SK-N-SH treated with all-trans-retinoic acid at 6 μM for 48 hours (cell line): ENCODE measurements at regions not wholly inside any gene's neighbourhood (a gene's known extent, or its start where the extent isn't known, plus 50 kb on each side); places are given as distances from the start of the nearest gene placed in this dataset.

Experiments used
- ATAC-seq: fragments of 200-7000 bp; cut with Tn5 transposase; 3 replicates; pipeline ENCODE4 v1.9.1; 2020; ENCODE audit warnings: mild to moderate bottlenecking, moderate library complexity
- ARNTL ChIP-seq: fragments of 450-650 bp; formaldehyde crosslinking; IDR thresholded peaks from 2 replicates; pipeline ENCODE4 v1.5.0; 2020; ENCODE audit warnings: low read depth, mild to moderate bottlenecking, moderate library complexity, borderline replicate concordance
- BACH2 ChIP-seq: fragments of 250-450 bp; sonication (Bioruptor Pico); IDR thresholded peaks from 2 replicates; pipeline ENCODE4 v1.9.0; 2021; ENCODE audit warnings: mild to moderate bottlenecking, borderline replicate concordance
- CSDC2 ChIP-seq: fragments of 250-450 bp; sonication (Bioruptor Pico); IDR thresholded peaks from 2 replicates; pipeline ENCODE4 v1.5.0; 2020; ENCODE audit warnings: mild to moderate bottlenecking, moderate library complexity
- ESRRG ChIP-seq: fragments of 250-450 bp; sonication (Bioruptor Pico); IDR thresholded peaks from 2 replicates; pipeline ENCODE4 v1.6.1; 2021; ENCODE audit warnings: mild to moderate bottlenecking
- ISL1 ChIP-seq: fragments of 250-450 bp; sonication (Bioruptor Pico); IDR thresholded peaks from 2 replicates; pipeline ENCODE4 v2.1.2; 2022; ENCODE audit warnings: mild to moderate bottlenecking, moderate library complexity
- OSR1 ChIP-seq: fragments of 250-450 bp; sonication (Bioruptor Pico); IDR thresholded peaks from 2 replicates; pipeline ENCODE4 v1.8.0; 2022; ENCODE audit warnings: moderate library complexity, mild to moderate bottlenecking, inconsistent platforms
- PPARA ChIP-seq: fragments of 250-450 bp; sonication (Bioruptor Pico); IDR thresholded peaks from 2 replicates; pipeline ENCODE4 v1.5.0; 2020; ENCODE audit warnings: mild to moderate bottlenecking, borderline replicate concordance
- RARB ChIP-seq: fragments of 250-450 bp; sonication (Bioruptor Pico); IDR thresholded peaks from 2 replicates; pipeline ENCODE4 v1.8.0; 2021; ENCODE audit warnings: mild to moderate bottlenecking, moderate library complexity
- SNAI2 ChIP-seq: fragments of 250-450 bp; sonication (Bioruptor Pico); IDR thresholded peaks from 2 replicates; pipeline ENCODE4 v1.5.0; 2020; ENCODE audit warnings: mild to moderate bottlenecking, moderate library complexity
- TCF4 ChIP-seq: fragments of 250-450 bp; sonication (Bioruptor Pico); IDR thresholded peaks from 2 replicates; pipeline ENCODE4 v1.8.0; 2021; ENCODE audit warnings: mild to moderate bottlenecking, moderate library complexity, borderline replicate concordance
- TOX ChIP-seq: fragments of 250-450 bp; sonication (Bioruptor Pico); IDR thresholded peaks from 2 replicates; pipeline ENCODE4 v1.8.0; 2021; ENCODE audit warnings: mild to moderate bottlenecking, moderate library complexity, borderline replicate concordance
- ZC3H10 ChIP-seq: fragments of 250-450 bp; sonication (Bioruptor Pico); IDR thresholded peaks from 2 replicates; pipeline ENCODE4 v1.5.1; 2021; ENCODE audit warnings: mild to moderate bottlenecking, moderate library complexity
- ZFP3 ChIP-seq: fragments of 250-450 bp; sonication (Bioruptor Pico); IDR thresholded peaks from 2 replicates; pipeline ENCODE4 v1.5.0; 2020; ENCODE audit warnings: mild to moderate bottlenecking, moderate library complexity
- ZFP30 ChIP-seq: fragments of 450-650 bp; formaldehyde crosslinking; IDR thresholded peaks from 2 replicates; pipeline ENCODE4 v1.5.0; 2022; ENCODE audit warnings: mild to moderate bottlenecking, moderate library complexity
- ZNF565 ChIP-seq: fragments of 450-650 bp; formaldehyde crosslinking; conservative IDR thresholded peaks from 2 replicates; pipeline ENCODE4 v1.5.0; 2020; ENCODE audit warnings: low read depth, mild to moderate bottlenecking, moderate library complexity
- ZNF70 ChIP-seq: fragments of 450-650 bp; formaldehyde crosslinking; IDR thresholded peaks from 2 replicates; pipeline ENCODE4 v1.5.0; 2020; ENCODE audit warnings: mild to moderate bottlenecking, moderate library complexity
- ZNF8 ChIP-seq: fragments of 450-650 bp; formaldehyde crosslinking; IDR thresholded peaks from 2 replicates; pipeline ENCODE4 v1.5.0; 2020; ENCODE audit warnings: mild to moderate bottlenecking, moderate library complexity
- TF ChIP-seq, protein P1 (sequence below): fragments of 250-450 bp; sonication (Bioruptor Pico); IDR thresholded peaks from 2 replicates; pipeline ENCODE4 v1.8.0; 2020; ENCODE audit warnings: mild to moderate bottlenecking, moderate library complexity, borderline replicate concordance
- TF ChIP-seq, protein P2 (sequence below): fragments of 250-450 bp; sonication (Bioruptor Pico); IDR thresholded peaks from 2 replicates; pipeline ENCODE4 v1.5.0; 2020; ENCODE audit warnings: mild to moderate bottlenecking, moderate library complexity
- TF ChIP-seq, protein P3 (sequence below): fragments of 250-450 bp; sonication (Bioruptor Pico); IDR thresholded peaks from 2 replicates; pipeline ENCODE4 v1.5.1; 2021; ENCODE audit warnings: mild to moderate bottlenecking, moderate library complexity
- TF ChIP-seq, protein P4 (sequence below): fragments of 250-450 bp; sonication (Bioruptor Pico); IDR thresholded peaks from 2 replicates; pipeline ENCODE4 v1.5.1; 2020; ENCODE audit warnings: low read depth, mild to moderate bottlenecking, moderate library complexity

DNA sequence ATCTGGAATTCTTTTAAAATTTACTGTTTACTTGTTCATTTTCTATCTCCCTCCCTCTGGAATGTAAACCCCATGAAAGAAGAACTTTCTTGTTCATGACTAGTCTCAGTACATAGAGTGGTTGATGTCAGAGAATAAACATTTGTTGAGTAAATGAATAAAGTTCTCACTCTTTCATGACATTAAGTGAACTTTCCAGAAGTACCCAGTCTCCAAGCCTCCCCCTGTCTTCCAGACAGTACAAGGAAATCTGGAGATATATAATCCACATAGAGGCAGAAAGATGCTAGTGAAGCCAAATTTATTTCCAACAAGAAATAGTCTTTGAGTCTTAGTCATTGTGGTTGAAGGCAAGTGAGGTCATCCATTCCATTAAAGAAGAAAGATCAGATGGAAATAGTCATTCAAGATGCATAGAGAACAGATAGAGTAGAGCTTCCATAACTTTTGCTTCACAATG, 71.5 kb upstream of the GALNT15 start:
- TF ChIP-seq TOX (no peak), ZC3H10 (CRISPR knock-in tag) (no peak), OSR1 (no peak), ZNF565 (CRISPR knock-in tag) (no peak), TCF4 (no peak)
- TF ChIP-seq, protein P1, sequence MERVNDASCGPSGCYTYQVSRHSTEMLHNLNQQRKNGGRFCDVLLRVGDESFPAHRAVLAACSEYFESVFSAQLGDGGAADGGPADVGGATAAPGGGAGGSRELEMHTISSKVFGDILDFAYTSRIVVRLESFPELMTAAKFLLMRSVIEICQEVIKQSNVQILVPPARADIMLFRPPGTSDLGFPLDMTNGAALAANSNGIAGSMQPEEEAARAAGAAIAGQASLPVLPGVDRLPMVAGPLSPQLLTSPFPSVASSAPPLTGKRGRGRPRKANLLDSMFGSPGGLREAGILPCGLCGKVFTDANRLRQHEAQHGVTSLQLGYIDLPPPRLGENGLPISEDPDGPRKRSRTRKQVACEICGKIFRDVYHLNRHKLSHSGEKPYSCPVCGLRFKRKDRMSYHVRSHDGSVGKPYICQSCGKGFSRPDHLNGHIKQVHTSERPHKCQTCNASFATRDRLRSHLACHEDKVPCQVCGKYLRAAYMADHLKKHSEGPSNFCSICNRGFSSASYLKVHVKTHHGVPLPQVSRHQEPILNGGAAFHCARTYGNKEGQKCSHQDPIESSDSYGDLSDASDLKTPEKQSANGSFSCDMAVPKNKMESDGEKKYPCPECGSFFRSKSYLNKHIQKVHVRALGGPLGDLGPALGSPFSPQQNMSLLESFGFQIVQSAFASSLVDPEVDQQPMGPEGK (CRISPR knock-in tag), result no peak
- TF ChIP-seq, protein P2, sequence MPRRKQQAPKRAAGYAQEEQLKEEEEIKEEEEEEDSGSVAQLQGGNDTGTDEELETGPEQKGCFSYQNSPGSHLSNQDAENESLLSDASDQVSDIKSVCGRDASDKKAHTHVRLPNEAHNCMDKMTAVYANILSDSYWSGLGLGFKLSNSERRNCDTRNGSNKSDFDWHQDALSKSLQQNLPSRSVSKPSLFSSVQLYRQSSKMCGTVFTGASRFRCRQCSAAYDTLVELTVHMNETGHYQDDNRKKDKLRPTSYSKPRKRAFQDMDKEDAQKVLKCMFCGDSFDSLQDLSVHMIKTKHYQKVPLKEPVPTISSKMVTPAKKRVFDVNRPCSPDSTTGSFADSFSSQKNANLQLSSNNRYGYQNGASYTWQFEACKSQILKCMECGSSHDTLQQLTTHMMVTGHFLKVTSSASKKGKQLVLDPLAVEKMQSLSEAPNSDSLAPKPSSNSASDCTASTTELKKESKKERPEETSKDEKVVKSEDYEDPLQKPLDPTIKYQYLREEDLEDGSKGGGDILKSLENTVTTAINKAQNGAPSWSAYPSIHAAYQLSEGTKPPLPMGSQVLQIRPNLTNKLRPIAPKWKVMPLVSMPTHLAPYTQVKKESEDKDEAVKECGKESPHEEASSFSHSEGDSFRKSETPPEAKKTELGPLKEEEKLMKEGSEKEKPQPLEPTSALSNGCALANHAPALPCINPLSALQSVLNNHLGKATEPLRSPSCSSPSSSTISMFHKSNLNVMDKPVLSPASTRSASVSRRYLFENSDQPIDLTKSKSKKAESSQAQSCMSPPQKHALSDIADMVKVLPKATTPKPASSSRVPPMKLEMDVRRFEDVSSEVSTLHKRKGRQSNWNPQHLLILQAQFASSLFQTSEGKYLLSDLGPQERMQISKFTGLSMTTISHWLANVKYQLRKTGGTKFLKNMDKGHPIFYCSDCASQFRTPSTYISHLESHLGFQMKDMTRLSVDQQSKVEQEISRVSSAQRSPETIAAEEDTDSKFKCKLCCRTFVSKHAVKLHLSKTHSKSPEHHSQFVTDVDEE, result no peak
- ATAC-seq, result peak; percentile 82

DNA sequence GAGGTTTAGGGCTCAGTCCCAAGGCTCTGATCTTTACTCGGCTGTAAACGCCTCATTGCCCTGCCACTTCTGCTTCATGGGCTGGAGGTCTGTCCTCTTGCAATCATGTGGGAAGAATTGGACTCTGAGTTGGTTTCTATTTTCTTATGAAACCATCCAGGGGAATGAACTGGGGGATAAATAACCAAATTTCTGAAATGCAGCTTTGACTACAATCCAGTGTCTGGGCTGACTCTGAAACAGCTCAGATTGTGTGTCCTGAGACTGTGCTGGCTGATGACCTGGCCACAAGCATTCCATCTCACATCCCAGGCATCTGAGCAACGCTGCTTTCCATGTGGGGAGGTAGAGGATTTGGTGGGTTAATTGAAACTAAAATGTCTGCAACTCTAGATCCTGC, 71.0 kb upstream of the GALNT15 start:
- peak; percentile 94 for ATAC-seq
- TF ChIP-seq ZNF565 (CRISPR knock-in tag), result no peak
- TF ChIP-seq, protein P3, sequence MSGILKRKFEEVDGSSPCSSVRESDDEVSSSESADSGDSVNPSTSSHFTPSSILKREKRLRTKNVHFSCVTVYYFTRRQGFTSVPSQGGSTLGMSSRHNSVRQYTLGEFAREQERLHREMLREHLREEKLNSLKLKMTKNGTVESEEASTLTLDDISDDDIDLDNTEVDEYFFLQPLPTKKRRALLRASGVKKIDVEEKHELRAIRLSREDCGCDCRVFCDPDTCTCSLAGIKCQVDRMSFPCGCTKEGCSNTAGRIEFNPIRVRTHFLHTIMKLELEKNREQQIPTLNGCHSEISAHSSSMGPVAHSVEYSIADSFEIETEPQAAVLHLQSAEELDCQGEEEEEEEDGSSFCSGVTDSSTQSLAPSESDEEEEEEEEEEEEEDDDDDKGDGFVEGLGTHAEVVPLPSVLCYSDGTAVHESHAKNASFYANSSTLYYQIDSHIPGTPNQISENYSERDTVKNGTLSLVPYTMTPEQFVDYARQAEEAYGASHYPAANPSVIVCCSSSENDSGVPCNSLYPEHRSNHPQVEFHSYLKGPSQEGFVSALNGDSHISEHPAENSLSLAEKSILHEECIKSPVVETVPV (CRISPR knock-in tag), result no peak

DNA sequence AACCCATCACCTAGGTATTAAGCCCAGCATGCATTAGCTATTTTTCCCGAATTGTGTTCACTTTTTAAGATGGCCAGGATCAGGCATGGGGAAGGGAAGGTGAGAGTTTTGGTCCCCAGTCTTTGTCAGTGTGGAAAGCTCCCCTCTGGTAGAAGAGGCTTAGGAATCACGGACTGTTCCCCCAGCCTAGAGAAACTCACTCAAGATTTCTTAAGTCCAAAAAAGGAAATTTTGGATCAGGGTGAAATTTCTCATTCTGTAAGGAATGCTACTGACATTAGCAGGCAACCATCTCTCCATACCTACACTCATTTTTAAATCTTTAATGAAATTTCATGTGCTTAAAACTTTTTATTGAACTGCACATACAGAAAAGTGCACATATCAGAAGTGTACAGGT, 70.3 kb upstream of the GALNT15 start:
- TF ChIP-seq BACH2 (no peak), ZNF8 (CRISPR knock-in tag) (no peak), ISL1 (CRISPR knock-in tag) (no peak), ARNTL (CRISPR knock-in tag) (no peak), ZNF565 (CRISPR knock-in tag) (no peak), CSDC2 (CRISPR knock-in tag) (no peak), SNAI2 (no peak), ZFP30 (CRISPR knock-in tag) (no peak), ZFP3 (CRISPR knock-in tag) (no peak), PPARA (no peak), ESRRG (CRISPR knock-in tag) (no peak), RARB (CRISPR knock-in tag) (no peak), OSR1 (no peak), TOX (no peak), ZNF70 (no peak), ZC3H10 (CRISPR knock-in tag) (no peak)
- TF ChIP-seq, protein P2, result no peak
- TF ChIP-seq, protein P3 (CRISPR knock-in tag), result no peak
- TF ChIP-seq, protein P4, sequence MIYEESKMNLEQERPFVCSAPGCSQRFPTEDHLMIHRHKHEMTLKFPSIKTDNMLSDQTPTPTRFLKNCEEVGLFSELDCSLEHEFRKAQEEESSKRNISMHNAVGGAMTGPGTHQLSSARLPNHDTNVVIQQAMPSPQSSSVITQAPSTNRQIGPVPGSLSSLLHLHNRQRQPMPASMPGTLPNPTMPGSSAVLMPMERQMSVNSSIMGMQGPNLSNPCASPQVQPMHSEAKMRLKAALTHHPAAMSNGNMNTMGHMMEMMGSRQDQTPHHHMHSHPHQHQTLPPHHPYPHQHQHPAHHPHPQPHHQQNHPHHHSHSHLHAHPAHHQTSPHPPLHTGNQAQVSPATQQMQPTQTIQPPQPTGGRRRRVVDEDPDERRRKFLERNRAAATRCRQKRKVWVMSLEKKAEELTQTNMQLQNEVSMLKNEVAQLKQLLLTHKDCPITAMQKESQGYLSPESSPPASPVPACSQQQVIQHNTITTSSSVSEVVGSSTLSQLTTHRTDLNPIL (CRISPR knock-in tag), result no peak
- TF ChIP-seq, all 23 proteins: peak for 0
- no peak for ATAC-seq
